ENCODE measurements at regions not wholly inside any gene's neighbourhood (a gene's known extent, or its start where the extent isn't known, plus 50 kb on each side); places are given as distances from the start of the nearest gene placed in this dataset.
"Not testable (repeated sequence)": the region's sequence is repeated elsewhere in the genome, so short reads cannot be mapped to it uniquely, and the experiment has no call there.

DNA sequence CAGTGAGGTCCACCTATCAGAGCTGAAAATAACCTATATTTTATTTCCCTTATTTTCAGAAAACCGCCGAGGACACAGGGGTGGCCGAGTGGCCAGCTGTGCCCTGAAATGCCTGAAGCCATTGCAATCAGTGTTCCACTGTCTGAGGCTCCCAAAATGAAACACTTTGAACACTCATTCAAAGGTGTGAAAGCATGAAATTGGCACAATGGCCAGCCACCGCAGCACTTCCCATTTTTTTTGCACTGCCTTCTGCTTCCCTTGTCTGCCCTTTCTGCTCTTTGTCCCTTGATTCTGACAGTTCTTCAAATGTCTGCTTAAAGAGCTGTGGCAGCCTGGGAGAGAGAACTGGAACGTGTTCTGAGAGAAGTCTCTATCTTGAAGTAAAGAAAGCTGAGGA is 1127.5 kb upstream of the CELF4 start:
- DNase-seq (ENCODE audit: low spot score) (no peak), FAIRE-seq (no peak)

DNA sequence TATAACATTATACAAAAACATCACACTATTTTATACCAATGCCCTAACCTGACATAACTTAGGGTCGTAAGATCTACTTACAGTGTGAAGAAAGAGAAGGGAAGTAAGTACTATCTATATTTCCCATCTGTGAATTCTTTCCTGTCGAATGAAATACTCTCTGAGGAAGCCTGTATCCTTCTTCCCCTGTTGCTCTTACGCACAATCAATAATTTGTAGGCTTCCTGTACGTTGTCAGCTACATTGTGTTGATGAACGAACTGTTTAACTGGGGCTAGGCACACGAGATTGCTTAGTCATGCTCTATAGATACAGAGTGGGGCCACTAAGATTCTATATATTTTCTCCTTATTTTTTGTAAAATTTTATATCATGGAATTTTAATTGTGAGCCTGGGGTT is 1125.0 kb upstream of the CELF4 start:
- FAIRE-seq (no peak), DNase-seq (ENCODE audit: low spot score) (no peak)

DNA sequence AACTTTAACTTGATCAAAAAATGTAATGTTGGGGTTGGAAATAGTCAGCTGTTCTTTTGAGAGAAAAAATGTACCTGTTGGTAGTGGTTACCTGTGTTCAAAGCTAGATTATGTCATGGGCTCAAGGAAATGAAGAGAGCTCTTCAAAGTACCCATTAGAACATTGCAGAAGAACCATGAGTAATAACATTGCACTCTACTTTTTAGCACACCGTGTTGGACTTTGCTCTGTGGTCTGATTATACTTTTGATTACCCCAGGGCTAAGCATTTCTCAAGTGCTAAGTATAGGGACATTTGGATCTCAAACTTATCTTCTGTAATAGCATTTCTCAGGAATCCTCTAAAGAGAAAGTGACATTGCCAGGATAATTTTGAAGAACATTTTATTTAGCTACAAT is 1122.8 kb upstream of the CELF4 start:
- no peak for FAIRE-seq

DNA sequence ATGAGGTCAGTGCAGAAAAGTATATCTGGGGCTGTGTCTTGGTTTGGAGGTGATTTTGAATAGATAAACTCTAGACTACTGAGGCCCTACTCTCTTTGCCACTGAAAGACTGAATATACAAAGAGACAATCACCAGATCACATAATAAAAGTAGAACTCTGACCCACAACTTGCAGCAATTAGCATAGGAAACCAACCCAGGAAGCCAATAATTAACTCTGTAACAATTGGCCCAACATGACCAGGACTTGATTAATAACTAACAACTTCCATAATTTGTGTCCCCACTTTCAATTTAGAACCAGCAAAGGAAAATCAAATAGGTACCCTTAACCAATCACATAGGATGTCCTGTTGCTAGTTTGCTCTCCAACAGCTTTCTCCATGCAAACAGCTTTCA is 1104.9 kb upstream of the CELF4 start:
- DNase-seq (ENCODE audit: low spot score), result no peak
- no peak for FAIRE-seq

More for the DNA sequence above, 1122.8 kb upstream of the CELF4 start:
- no peak for DNase-seq (ENCODE audit: low spot score)

DNA sequence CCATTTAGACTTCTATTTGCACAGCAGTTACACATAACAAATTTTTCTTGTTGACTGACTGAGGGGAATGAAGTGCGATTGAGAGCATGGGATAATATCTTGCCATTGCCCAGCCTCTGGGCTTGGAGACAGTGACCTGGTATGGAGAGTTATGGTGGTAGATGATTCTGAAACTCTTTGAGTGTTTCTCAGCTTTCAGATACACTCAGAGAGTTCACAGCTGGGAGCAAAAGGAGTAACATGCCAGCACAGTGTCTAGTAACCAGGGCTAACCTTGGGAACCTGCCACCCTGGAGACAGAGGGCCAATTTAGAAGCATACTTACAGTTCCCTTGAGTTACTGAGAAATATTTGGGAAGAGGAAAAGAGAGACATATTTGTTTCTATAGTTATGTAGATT is 1099.3 kb upstream of the CELF4 start:
- no peak for DNase-seq (ENCODE audit: low spot score)
- FAIRE-seq, result no peak

DNA sequence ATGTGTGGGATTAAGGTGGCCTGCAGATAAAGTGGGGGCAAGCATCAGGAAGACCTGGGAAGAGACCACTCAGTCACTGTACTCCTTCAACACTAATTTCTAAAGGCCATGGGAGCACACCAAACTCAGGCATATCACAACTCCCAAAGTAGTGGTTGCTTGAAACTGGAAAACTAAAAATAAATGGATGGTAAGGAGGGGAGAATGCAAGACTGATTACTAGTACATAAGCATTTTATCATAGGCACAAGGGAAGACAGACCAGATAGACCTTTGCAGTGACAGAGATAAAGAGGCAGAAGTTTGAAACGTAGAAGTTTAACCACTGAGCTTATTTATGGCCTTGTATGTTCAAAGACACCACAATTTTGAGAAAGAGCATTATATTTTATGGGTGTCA is 1098.1 kb upstream of the CELF4 start:
- FAIRE-seq (no peak), DNase-seq (ENCODE audit: low spot score) (no peak)

DNA sequence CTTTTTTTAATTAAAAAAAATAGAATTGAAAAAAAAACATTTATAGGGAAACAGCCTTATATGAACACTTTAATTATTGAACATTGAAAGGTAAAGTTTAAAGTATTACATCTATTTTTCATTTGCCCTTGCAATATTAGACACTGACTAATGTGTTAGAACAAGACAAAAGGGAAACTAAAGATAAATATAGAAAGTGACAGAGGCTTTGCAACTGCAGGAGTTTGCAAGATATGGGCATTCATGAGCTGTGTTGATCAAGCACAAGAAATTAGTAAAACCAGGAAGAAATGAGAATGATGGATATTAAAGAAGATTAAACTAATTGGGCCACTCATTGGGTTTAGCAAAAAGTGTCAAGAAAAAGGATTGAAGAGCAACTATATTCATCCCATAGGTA is 1097.7 kb upstream of the CELF4 start:
- FAIRE-seq, result no peak
- DNase-seq (ENCODE audit: low spot score), result no peak

DNA sequence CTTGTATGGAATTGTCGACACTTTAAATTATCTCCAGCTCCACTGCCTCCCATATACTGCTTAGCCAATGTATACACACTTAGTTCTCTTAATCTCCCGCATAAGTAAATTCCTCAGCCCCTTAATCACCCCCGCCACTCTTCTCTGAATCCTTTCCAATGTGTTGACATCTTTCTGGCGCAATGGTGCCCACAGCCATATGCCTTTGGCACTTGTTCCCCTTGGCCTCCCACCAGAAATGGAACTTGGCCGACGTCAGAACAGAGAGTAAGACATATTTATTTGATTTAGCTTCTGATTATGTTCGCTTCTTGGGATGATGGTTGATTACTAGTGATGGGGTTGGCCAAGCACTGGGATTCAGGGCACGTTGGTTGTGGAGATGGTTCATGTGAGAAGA is 1089.3 kb upstream of the CELF4 start:
- FAIRE-seq, result no peak

DNA sequence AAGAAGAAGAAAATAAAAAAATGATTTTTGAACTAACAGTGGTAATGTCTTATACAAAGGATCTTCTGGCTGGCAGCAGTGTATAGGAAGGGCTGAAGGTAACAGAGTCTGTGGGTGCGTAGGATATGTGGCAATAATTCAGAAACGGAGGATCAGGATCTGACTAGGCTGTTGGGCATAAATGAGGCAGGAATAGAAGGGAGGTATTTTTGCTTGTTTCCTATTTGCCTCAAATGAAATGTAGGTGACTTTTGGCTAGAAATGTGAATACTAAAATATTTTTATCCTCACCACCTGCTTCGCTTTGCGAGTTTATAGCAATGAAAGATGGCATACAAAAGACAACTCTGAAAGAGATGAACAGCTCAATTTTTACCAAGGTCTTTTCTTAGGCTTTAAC is 1086.1 kb upstream of the CELF4 start:
- FAIRE-seq (no peak), DNase-seq (ENCODE audit: low spot score) (no peak)

More for the DNA sequence above, 1089.3 kb upstream of the CELF4 start:
- no peak for DNase-seq (ENCODE audit: low spot score)

DNA sequence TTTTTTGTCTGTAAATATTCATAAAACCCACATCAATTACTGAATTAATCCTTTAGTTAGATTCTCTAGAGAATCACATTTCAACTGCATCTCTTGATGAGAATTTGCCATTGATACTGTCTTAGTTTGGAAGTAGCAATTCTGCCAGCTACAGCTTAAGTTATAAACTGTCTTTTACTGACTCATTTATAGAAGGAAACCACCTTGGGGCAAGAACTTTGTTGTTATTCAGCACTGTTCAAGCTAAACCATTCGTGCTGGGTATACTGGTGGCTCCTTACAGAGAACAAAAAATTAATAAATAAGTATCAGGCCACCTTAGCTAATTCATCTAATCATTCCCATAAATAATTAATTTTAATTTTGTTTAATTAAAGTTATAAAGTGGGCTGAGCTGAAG is 1082.6 kb upstream of the CELF4 start:
- no peak for DNase-seq (ENCODE audit: low spot score)

DNA sequence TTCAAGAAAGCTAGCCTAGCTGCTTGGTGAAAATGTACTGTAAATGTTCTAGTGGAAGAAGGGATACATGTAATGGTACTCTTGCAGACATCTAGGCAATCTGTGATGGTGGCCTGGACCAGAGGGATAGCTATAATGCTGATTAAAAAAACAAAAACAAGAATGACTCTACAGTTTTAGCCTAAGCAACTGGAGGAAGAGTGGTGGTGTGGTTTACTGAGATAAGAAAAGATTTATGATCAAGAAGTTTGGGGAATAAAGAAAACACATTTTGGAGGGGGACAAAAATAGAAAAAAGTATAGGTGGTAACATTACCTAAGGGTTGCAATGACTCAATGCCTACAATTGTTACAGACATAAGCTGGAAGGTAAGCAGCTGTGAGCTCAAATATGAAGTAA is 1080.7 kb upstream of the CELF4 start:
- FAIRE-seq, result no peak
- DNase-seq (ENCODE audit: low spot score), result no peak

More for the DNA sequence above, 1082.6 kb upstream of the CELF4 start:
- no peak for FAIRE-seq

DNA sequence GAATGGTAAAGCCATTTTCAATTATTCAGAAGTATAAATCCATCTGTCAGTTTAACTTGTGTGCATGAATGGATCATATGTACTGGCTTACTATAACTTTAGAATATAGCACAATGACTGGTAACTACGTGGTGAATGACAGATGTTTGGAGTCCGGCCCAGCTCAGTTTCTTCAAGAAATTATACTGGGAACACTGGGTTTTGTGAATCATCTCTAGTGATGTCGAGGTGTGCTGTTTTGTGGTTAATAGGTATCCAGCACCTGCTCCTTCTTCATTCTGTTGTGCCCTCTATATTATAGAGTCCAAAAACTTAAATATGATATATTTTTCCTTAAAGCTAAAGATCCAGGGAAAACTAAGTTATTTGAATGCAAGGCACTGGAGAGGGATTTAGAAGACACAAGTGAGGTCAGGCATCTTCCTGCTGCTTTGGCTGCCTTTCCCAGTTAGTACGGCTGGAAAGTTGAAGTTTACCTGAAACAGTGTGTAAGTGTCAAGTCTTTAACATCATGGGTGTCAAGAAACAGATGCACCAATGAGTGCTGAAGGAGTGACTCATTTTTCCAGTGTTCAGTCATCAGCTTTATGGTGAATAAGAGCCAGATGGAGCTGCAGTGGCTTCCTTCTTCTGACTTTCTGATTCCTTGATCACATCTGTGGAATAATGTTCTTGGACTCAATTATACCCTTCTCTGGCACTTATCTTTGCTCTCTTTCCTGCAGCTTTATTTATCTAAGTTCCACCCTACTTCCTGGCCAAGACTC is 1079.5 kb upstream of the CELF4 start:
- FAIRE-seq (no peak), DNase-seq (ENCODE audit: low spot score) (no peak)

DNA sequence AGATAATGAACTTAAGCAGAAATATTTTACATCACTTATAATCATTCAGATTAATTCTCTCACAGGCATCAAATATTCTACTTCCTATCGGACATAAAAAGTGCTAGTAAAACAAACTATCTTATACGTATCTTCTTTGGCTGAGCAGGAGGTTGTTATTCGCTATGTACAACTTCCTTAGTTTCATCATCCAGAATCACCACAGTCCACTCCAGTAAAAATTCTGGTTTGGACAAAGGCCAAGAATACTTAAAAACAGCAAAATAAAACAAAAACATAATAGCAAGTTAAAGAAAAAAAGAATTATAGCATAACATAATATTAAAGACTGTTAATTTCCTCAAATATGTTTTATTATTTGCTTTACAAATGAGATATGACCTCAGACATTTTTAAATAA is 1077.1 kb upstream of the CELF4 start:
- DNase-seq (ENCODE audit: low spot score), result no peak
- no peak for FAIRE-seq

DNA sequence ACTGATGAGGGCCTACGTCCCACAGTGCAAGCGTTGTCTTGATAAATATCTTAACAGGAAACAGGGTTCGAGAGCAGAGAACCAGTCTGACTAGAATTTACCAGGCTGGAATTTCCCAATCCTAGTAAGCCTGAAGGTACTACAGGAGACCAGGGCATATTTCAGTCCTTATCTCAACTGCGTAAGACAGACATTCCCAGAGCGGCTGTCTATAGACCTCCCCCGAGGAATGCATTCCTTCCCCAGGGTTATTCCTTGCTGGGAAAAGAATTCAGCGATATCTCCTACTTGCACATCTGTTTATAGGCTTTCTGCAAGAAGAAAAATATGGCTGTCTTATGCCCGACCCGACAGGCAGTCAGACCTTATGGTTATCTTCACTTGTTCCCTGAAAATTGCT is 1074.1 kb upstream of the CELF4 start:
- DNase-seq (ENCODE audit: low spot score); FAIRE-seq: not testable (repeated sequence)

DNA sequence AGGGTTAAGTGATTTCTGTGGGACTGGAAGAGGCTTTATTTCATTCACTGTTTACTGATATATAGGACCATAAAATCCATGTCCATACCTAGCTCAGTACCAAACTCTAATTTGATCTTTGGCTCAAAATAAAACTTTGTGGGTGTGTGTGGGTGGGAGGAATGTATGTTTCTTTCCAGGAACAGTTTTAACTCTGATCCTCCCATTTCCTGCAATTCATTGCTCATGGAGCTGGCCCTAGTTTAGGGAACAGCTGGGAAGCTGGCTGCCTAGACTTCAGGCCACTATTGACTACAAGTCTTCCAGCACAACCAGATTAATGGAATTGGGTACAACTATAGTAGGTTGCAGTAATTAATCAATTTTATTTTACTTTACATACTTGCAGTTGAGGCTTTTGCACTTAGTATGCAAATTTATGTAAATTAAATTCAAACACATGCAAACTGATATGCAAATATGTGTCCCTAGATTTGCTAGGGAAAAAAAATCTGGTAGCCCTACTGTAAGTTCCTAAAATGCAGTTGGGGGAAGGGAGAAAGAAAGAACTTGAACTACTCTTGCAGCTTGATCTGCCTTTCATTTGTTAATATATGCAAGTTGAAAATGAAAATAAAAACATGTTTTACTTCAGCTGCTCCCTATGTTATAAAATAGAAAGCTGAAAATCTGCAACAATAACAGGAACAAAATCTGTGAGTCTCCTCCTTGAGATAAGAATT is 1070.3 kb upstream of the CELF4 start:
- FAIRE-seq (no peak), DNase-seq (ENCODE audit: low spot score) (no peak)

DNA sequence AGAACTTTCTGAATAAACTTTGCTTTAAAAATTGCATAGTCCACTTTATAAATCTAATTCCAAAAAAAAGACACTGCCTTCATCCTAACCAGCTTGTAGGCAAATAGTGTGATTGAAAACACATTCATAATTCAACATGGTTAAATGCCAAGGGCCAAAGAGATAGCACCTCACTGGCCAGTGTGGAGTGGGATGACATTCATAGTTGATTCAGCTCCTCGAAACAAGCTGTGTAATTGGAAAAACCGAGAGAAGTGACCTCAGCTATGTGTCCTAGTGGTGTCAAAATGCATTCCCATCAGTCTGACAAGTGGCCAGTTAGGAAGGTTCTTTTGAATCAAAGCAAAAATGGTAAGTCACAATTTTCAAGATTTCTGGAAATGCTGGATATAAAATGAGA is 1068.5 kb upstream of the CELF4 start:
- DNase-seq (ENCODE audit: low spot score) (no peak), FAIRE-seq (no peak)

DNA sequence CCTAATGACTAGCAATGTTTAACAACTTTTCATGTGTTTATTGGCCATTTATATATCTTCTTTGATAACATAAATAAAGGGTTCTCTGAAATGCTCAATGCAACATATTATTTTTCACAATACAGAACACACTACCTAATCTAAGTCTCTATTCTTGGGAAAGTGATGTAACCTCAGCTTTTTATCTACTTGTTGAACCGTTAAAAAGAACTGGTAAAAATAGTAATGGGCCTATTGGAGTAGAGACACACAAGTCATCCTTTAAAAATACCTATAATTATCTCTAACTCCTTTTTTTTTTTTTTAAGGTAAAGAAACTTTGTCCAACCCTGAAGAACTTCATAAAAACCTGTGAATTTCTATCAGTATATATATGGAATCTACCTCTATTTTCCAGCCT is 1067.7 kb upstream of the CELF4 start:
- FAIRE-seq (no peak), DNase-seq (ENCODE audit: low spot score) (no peak)

DNA sequence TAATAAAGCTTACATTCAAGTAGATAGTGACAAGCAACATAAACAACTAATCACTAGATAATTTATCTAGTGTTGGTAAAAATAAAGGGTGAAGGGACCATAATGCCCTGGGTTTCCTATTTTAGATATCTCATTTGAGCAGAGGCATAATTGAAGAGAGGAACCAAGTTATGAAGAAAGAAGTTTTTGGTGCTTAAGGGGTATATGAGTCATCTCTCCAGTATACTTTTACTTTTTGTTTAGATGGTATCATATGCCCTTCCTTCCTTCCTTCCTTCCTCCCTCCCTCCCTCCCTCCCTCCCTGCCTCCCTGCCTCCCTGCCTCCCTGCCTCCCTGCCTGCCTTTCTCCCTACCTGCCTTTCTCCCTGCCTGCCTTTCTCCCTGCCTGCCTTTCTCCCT is 1053.5 kb upstream of the CELF4 start:
- FAIRE-seq, result no peak
- no peak for DNase-seq (ENCODE audit: low spot score)

DNA sequence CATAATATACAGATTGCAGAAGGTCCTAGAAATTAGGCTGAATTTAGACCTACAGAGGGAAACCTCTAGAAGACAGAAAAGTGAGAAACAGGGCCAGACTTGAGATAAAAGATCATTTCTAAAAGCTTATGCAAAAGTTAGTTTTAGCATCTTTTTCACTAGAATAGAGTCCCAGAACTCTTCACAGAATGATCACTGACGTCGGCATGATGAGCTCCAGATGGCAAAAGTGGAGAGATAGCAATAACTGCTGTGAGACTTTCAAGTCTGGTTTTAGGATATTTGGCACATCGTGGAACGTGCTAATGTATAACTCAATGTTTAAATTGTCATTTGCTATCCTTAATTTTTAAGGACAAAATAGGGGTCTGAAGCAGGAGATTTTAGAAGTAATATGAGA is 1050.7 kb upstream of the CELF4 start:
- FAIRE-seq, result no peak

DNA sequence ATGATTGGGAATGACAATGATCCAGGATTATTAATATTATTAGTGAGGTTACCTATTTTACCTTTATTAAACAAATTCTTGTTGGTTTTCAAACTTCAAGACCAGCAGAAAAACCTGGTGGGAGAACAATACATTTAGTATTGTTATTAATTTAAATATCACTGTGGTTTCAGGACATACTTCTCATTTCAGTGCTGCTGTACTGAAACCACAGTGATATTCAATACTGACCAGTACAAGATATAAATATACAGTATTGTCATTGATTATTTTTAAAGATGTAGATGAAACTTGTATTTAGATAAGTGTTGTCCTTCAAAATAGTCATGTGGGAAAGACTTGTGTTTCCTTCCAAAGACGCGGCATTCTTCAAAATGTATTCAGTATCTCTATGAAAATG is 1047.3 kb upstream of the CELF4 start:
- no peak for DNase-seq (ENCODE audit: low spot score)
- no peak for FAIRE-seq

More for the DNA sequence above, 1050.7 kb upstream of the CELF4 start:
- no peak for DNase-seq (ENCODE audit: low spot score)

DNA sequence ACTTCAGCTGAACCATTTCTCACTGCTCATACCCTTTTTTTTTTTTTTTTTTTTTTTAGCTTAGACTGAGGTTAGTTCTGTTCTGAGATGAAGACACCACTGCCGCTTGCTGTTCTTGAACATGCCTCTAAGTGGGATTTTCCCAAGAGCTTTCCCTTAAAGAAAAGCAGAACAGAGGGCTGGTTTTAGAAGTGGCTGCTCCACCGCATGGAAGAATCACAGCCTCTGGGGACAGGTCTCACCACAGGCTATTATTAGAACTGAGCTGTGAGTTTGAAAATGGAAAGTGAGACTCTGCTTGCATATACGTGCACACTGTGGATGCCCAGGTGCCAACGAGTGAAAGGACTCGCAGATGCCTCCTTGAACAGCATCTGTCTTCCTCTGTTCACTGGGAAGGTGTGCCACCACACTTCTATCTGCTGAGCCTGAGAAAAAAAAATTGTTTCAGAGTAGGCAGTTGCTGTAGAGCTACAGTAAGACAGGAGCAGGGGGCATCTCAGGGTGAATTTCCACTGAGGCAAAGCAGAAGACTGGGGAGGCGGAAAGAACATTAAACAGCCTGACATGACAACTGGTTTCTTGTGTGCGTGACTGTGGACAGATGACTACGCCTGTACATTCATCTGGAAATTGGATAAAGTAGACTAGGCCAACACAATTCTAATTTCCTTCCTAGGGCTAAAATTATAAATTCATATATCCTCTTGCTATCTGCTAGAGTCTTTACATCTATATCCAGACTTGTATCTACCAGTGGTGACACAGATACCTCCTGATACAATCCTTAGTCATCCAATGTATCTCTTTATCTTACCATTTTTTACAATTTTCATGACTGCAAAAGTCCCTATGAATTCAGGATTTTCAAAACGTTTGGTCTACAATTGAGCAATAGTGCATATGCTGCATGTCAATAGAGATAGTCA is 1045.7 kb upstream of the CELF4 start:
- FAIRE-seq (no peak), DNase-seq (ENCODE audit: low spot score) (no peak)

DNA sequence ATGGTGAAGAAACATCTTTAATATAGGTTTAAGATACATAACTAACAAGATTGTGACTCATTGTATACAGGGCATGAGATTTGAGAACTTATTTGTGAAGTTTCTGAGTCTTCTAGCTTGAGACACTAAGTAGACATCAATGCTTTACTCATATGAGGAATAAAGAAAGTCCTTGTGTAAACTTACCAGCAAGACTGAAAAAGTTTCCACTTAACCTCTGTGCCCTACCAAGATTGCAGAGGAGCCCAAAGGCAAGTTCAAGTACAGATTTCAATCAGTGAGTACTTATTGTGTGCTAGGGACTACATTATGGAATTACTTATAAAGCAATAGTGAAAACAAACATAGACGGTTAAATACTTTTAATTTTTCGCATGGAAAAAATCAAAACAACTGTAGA is 1041.2 kb upstream of the CELF4 start:
- FAIRE-seq (no peak), DNase-seq (ENCODE audit: low spot score) (no peak)
